Mucosa of descending colon (tissue), 3 donors: ENCODE measurements at regions not wholly inside any gene's neighbourhood (a gene's known extent, or its start where the extent isn't known, plus 50 kb on each side); places are given as distances from the start of the nearest gene placed in this dataset.

ENCODE experiments used
- ATAC-seq: fragments of 200-7000 bp; cut with Tn5 transposase; one replicate; pipeline ENCODE4 v1.9.1; 2020; ENCODE audit warnings: mild to moderate bottlenecking, moderate library complexity
- DNase-seq, 3 donors: peaks; one replicate each; pipeline ENCODE4 v3.0.0-alpha.2; 2020
- H3K36me3 ChIP-seq: fragments of 200-600 bp; one replicate; pipeline ENCODE4 v1.8.0; 2021; ENCODE audit warnings: low read depth, mild to moderate bottlenecking
- H3K4me1 ChIP-seq: fragments of 200-600 bp; one replicate; pipeline ENCODE4 v1.8.0; 2021; ENCODE audit warnings: low read depth, mild to moderate bottlenecking
- H3K4me3 ChIP-seq: fragments of 200-600 bp; one replicate; pipeline ENCODE4 v1.8.0; 2021; ENCODE audit warnings: mild to moderate bottlenecking
- H3K9me3 ChIP-seq: fragments of 200-600 bp; one replicate; pipeline ENCODE4 v1.8.0; 2021; ENCODE audit warnings: mild to moderate bottlenecking
- CTCF ChIP-seq: fragments of 200-600 bp; IDR thresholded peaks from one replicate; pipeline ENCODE4 v1.8.0; 2022; ENCODE audit warnings: antibody characterized with exemption, mild to moderate bottlenecking
- intact Hi-C, 2 donors: fragments of 100-400 bp; cut with DNase I in 1 of 2; cut with micrococcal nuclease in 1 of 2; formaldehyde crosslinking; loops; one replicate each; pipeline versions ENCODE4 v1.11.0 to v1.11.1; 2022; cut with DNase I, micrococcal nuclease
- donor health status: DM: no; HTN: no; CAD: no; lungs with moderate emphysema.
- donor health status: DM: no; HTN: no; CAD: no.
- donor health status: DM: no; HTN: yes; CAD: no.

- H3K4me3 ChIP-seq, result no peak overlapping the region
- H3K4me1 ChIP-seq, result no peaks in the 10 kb centered on the region
- DNase-seq, result no peak
- intact Hi-C loops, result no loop called here
- H3K36me3 ChIP-seq, result no peaks in the 10 kb centered on the region
- H3K9me3 ChIP-seq, result no peaks in the 10 kb centered on the region
- no peak for ATAC-seq
- no peak for TF ChIP-seq CTCF
These were observed 526.4 kb downstream of the SOX2 start for GRCh38 chr3:182238126-182238525.

GRCh38 chr3:182239316-182239715 is 527.6 kb downstream of the SOX2 start:
- ATAC-seq (no peak), DNase-seq (no peak)
- Histone ChIP-seq H3K4me1 (no peaks in the 10 kb centered on the region), H3K36me3 (no peaks in the 10 kb centered on the region), H3K4me3 (no peak overlapping the region), H3K9me3 (no peaks in the 10 kb centered on the region)
- TF ChIP-seq CTCF, result no peak
- intact Hi-C loops, result no loop called here

- ATAC-seq, result no peak
- no peaks in the 10 kb centered on the region for H3K9me3 ChIP-seq
- no peaks in the 10 kb centered on the region for H3K4me1 ChIP-seq
- DNase-seq, result no peak
- no peak for TF ChIP-seq CTCF
- intact Hi-C loops, result no loop called here
- no peaks in the 10 kb centered on the region for H3K36me3 ChIP-seq
- no peak overlapping the region for H3K4me3 ChIP-seq
These were observed 528.7 kb downstream of the SOX2 start for GRCh38 chr3:182240474-182240873.

GRCh38 chr3:182241196-182241765 is 529.6 kb downstream of the SOX2 start:
- TF ChIP-seq CTCF, result no peak
- Histone ChIP-seq H3K4me1 (no peaks in the 10 kb centered on the region), H3K9me3 (no peaks in the 10 kb centered on the region), H3K36me3 (no peaks in the 10 kb centered on the region), H3K4me3 (no peak overlapping the region)
- intact Hi-C loops, result no loop called here
- ATAC-seq (no peak), DNase-seq (no peak)

- intact Hi-C loops, result no loop called here
These were observed 530.2 kb downstream of the SOX2 start for GRCh38 chr3:182241766-182242488.

More at GRCh38 chr3:182241766-182242488, 530.2 kb downstream of the SOX2 start:
- no peaks in the 10 kb centered on the region for H3K36me3 ChIP-seq
- TF ChIP-seq CTCF, result no peak
- ATAC-seq (peak; percentile 35), DNase-seq (peak in 1 of 3 donors; percentile 2)
- H3K9me3 ChIP-seq, result no peaks in the 10 kb centered on the region
- no peak overlapping the region for H3K4me3 ChIP-seq
- no peaks in the 10 kb centered on the region for H3K4me1 ChIP-seq
